OCI-LY7 (cell line): ENCODE measurements at regions not wholly inside any gene's neighbourhood (a gene's known extent, or its start where the extent isn't known, plus 50 kb on each side); places are given as distances from the start of the nearest gene placed in this dataset.

Source experiments
- BruUV-seq: library from RNA; stranded (reverse); fragments of 400-500 nt; replicated peaks from 2 replicates; lab custom pipeline; 2021; lab: Mats Ljungman, UMichigan
- CTCF ChIA-PET: fragments of 300-600 bp; sonication (Branson Sonifier 250); formaldehyde crosslinking; loops from one replicate; lab custom pipeline; 2022; ENCODE audit warnings: antibody characterized with exemption; ENCODE audit not compliant: unreplicated experiment; lab: Charles Lee
- POLR2A ChIA-PET: fragments of 300-600 bp; sonication (Branson Sonifier 250); formaldehyde crosslinking; loops from one replicate; lab custom pipeline; 2022; ENCODE audit warnings: antibody characterized with exemption; lab: Charles Lee
- DNase-seq: peaks from one replicate; pipeline ENCODE4 v3.0.0-alpha.2; 2015; ENCODE audit warnings: low spot score
- H2AFZ ChIP-seq: fragments of 200-600 bp; sonication (generic), shearing (Covaris generic); 2 replicates; pipeline ENCODE4 v1.6.1; 2014; ENCODE audit warnings: mild to moderate bottlenecking, antibody characterized with exemption, low read length, moderate library complexity
- H3K27ac ChIP-seq: fragments of 200-600 bp; sonication (generic); 2 replicates; pipeline ENCODE4 v1.5.1; 2014; ENCODE audit warnings: mixed run types, low read depth, mild to moderate bottlenecking, moderate library complexity, low read length, inconsistent platforms; ENCODE audit not compliant: poor library complexity, severe bottlenecking
- H3K36me3 ChIP-seq: fragments of 200-600 bp; sonication (generic); 2 replicates; pipeline ENCODE4 v1.6.1; 2014; ENCODE audit warnings: mild to moderate bottlenecking, antibody characterized with exemption, low read length, moderate library complexity, mixed read lengths; ENCODE audit not compliant: insufficient read depth
- H3K4me1 ChIP-seq: fragments of 200-600 bp; sonication (generic); 2 replicates; pipeline ENCODE4 v1.5.1; 2014; ENCODE audit warnings: mild to moderate bottlenecking, low read length; ENCODE audit not compliant: insufficient read depth, poor library complexity, severe bottlenecking
- H3K4me2 ChIP-seq: fragments of 200-600 bp; sonication (generic); 2 replicates; pipeline ENCODE4 v1.6.1; 2014; ENCODE audit warnings: mild to moderate bottlenecking, low read length
- H3K4me3 ChIP-seq: fragments of 200-600 bp; sonication (generic); 2 replicates; pipeline ENCODE4 v1.5.1; 2014; ENCODE audit warnings: mild to moderate bottlenecking, low read depth, low read length; ENCODE audit not compliant: poor library complexity, severe bottlenecking
- H3K79me2 ChIP-seq: fragments of 200-600 bp; sonication (generic); 2 replicates; pipeline ENCODE4 v1.6.1; 2016; ENCODE audit warnings: low read depth, mild to moderate bottlenecking, low read length, moderate library complexity, mixed read lengths; ENCODE audit not compliant: insufficient read depth
- H3K9me2 ChIP-seq: fragments of 200-600 bp; sonication (generic); 2 replicates; pipeline ENCODE4 v1.6.1; 2016; ENCODE audit warnings: mild to moderate bottlenecking, low read length, mixed read lengths; ENCODE audit not compliant: insufficient read depth
- H3K9me3 ChIP-seq: fragments of 200-600 bp; sonication (generic); 2 replicates; pipeline ENCODE4 v1.6.1; 2014; ENCODE audit warnings: mild to moderate bottlenecking, mixed run types, low read length, mixed read lengths
- H4K20me1 ChIP-seq: fragments of 200-600 bp; sonication (generic); 2 replicates; pipeline ENCODE4 v1.6.1; 2014; ENCODE audit warnings: mild to moderate bottlenecking, antibody characterized with exemption, low read length, moderate library complexity, mixed read lengths; ENCODE audit not compliant: insufficient read depth
- EZH2phosphoT487 ChIP-seq: fragments of 200-600 bp; sonication (generic); IDR thresholded peaks from 2 replicates; pipeline ENCODE4 v1.6.1; 2018; ENCODE audit warnings: low read depth, borderline replicate concordance, mild to moderate bottlenecking, mixed run types, antibody characterized with exemption, low read length, moderate library complexity, mixed read lengths
- intact Hi-C: fragments of 100-400 bp; cut with micrococcal nuclease; formaldehyde crosslinking; loops from one replicate; pipeline ENCODE4 v1.10.0; 2022; ENCODE audit not compliant: unreplicated experiment
- TF ChIP-seq, protein P1 (sequence below): fragments of 200-600 bp; sonication (generic); conservative IDR thresholded peaks from 2 replicates; pipeline ENCODE4 v1.5.1; 2014; ENCODE audit warnings: mild to moderate bottlenecking, antibody characterized with exemption, low read length, moderate library complexity, mixed read lengths

- no peaks in the 10 kb centered on the region for H3K4me1 ChIP-seq
- TF ChIP-seq EZH2phosphoT487 = no peak
- TF ChIP-seq, protein P1, sequence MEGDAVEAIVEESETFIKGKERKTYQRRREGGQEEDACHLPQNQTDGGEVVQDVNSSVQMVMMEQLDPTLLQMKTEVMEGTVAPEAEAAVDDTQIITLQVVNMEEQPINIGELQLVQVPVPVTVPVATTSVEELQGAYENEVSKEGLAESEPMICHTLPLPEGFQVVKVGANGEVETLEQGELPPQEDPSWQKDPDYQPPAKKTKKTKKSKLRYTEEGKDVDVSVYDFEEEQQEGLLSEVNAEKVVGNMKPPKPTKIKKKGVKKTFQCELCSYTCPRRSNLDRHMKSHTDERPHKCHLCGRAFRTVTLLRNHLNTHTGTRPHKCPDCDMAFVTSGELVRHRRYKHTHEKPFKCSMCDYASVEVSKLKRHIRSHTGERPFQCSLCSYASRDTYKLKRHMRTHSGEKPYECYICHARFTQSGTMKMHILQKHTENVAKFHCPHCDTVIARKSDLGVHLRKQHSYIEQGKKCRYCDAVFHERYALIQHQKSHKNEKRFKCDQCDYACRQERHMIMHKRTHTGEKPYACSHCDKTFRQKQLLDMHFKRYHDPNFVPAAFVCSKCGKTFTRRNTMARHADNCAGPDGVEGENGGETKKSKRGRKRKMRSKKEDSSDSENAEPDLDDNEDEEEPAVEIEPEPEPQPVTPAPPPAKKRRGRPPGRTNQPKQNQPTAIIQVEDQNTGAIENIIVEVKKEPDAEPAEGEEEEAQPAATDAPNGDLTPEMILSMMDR = no peak
- no peaks in the 10 kb centered on the region for H3K9me3 ChIP-seq
- H4K20me1 ChIP-seq = no peaks in the 10 kb centered on the region
- H3K36me3 ChIP-seq = no peaks in the 10 kb centered on the region
- DNase-seq = no peak
- ChIA-PET CTCF (no interaction called here), POLR2A (no interaction called here)
- intact Hi-C loops = no loop called here
- no peaks in the 10 kb centered on the region for H3K79me2 ChIP-seq
- no peaks in the 10 kb centered on the region for H3K9me2 ChIP-seq
- no TSS peak for BruUV-seq
- no peak overlapping the region for H3K27ac ChIP-seq
- no peak overlapping the region for H3K4me3 ChIP-seq
- H2AFZ ChIP-seq = no peak overlapping the region
- no peak overlapping the region for H3K4me2 ChIP-seq
Measured at GRCh38 chr15:77810130-77810571, 177.4 kb upstream of the LINGO1 start.

DNA sequence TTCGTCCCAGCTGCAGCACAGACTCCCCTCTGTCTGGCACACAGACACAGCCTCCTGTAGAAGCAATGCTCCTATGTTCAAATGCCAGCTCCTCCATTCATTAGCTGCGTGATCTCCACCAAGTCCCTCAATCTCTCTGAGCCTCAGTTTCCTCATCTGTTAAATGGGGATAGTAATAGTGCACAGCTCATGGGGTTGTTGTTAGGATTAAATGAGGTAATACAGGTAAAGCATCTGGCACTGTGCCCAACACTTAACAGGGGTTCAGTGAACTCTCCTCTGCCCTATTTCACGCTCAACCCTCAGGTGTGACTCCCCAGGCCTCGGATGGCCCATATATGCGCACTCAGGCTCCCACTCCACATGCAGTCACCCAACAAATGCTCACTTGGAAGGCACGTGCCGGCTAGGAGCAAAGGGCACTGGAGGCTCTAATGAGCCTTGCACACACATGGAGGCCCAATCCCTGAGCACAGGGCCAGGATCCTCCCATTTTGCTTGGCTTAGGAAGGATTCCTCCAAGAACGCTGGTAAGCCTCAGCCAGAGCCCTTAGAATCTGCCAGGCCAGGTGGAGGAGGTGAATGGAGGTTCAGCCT, 176.0 kb upstream of the LINGO1 start:
- CTCF ChIA-PET = no interaction called here
- intact Hi-C loops = no loop called here
- H3K27ac ChIP-seq = no peak overlapping the region
- no peaks in the 10 kb centered on the region for H3K36me3 ChIP-seq
- no TSS peak for BruUV-seq
- no peak overlapping the region for H3K4me2 ChIP-seq
- H3K4me3 ChIP-seq = no peak overlapping the region
- TF ChIP-seq, protein P1 = no peak
- TF ChIP-seq EZH2phosphoT487 = no peak
- H3K4me1 ChIP-seq = no peaks in the 10 kb centered on the region
- H4K20me1 ChIP-seq = no peaks in the 10 kb centered on the region
- no peaks in the 10 kb centered on the region for H3K79me2 ChIP-seq
- no peak overlapping the region for H2AFZ ChIP-seq
- H3K9me2 ChIP-seq = no peaks in the 10 kb centered on the region
- POLR2A ChIA-PET = interaction anchor here (0.5 kb wide), 1 partner anchor 93 kb away, joined by 3 read pairs; no protein-coding TSS in a partner anchor
- no peak for DNase-seq
- H3K9me3 ChIP-seq = no peaks in the 10 kb centered on the region

DNA sequence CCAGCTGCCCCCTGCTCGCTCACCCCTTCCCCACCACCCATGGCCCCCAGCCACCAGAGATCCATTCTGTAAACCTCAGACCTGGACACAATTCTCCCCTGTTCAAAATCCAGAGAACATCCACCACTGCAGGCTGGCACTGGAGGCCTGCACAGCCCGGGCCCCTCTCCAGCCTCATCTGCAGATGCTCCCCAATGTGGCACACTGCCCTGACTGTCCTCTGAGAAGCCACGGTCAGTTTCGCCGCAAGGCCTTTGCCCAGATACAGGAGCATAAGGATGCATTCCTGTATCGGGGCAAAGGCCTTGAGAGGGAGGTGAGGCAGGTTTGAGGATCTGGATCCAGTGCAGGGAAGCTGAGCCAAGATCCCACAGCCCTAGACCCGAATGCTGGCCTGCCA, 175.4 kb upstream of the LINGO1 start:
- BruUV-seq = no TSS peak
- Histone ChIP-seq H3K4me3 (no peak overlapping the region), H3K36me3 (no peaks in the 10 kb centered on the region), H3K79me2 (no peaks in the 10 kb centered on the region), H3K4me1 (no peaks in the 10 kb centered on the region), H3K9me2 (no peaks in the 10 kb centered on the region), H3K27ac (no peak overlapping the region), H4K20me1 (no peaks in the 10 kb centered on the region), H2AFZ (no peak overlapping the region), H3K4me2 (no peak overlapping the region), H3K9me3 (no peaks in the 10 kb centered on the region)
- DNase-seq = no peak
- CTCF ChIA-PET = no interaction called here
- no peak for TF ChIP-seq EZH2phosphoT487
- TF ChIP-seq, protein P1 = no peak
- intact Hi-C loops = no loop called here
- POLR2A ChIA-PET = interaction anchor here (0.5 kb wide), 1 partner anchor 92 kb away, joined by 3 read pairs; no protein-coding TSS in a partner anchor
